ENCODE measurements at regions not wholly inside any gene's neighbourhood (a gene's known extent, or its start where the extent isn't known, plus 50 kb on each side); places are given as distances from the start of the nearest gene placed in this dataset.

- Mint-ChIP-seq H3K36me3 (ENCODE audit: low read depth) (peaks cover 4% of the 10 kb centered on the region; the same call in 1 of the 2 replicates), H3K4me3 (no peak overlapping the region), H3K27me3 (ENCODE audit: insufficient read depth) (peaks cover 3% of the 10 kb centered on the region; the same call in 1 of the 2 replicates), H3K4me1 (ENCODE audit: low read depth) (no peaks in the 10 kb centered on the region), H3K9me3 (peaks cover 47% of the 10 kb centered on the region), H3K27ac (no peak overlapping the region)
- no peak for DNase-seq
- TF ChIP-seq CTCF (IDR thresholded peaks at IDR 0.05): no peak
These were observed 280.6 kb downstream of the SMOC2 start for GRCh38 chr6:168721571-168721970.

GRCh38 chr6:168719901-168720300 is 278.9 kb downstream of the SMOC2 start:
- no peak overlapping the region for H3K4me3 Mint-ChIP-seq
- peaks cover 37% of the 10 kb centered on the region for H3K9me3 Mint-ChIP-seq
- H3K36me3 Mint-ChIP-seq (ENCODE audit: low read depth): peaks cover 4% of the 10 kb centered on the region; the same call in 1 of the 2 replicates
- H3K27ac Mint-ChIP-seq: no peak overlapping the region
- no peak for TF ChIP-seq CTCF (IDR thresholded peaks at IDR 0.05)
- peaks cover 3% of the 10 kb centered on the region; the same call in 1 of the 2 replicates for H3K27me3 Mint-ChIP-seq (ENCODE audit: insufficient read depth)
- no peak for DNase-seq
- no peaks in the 10 kb centered on the region for H3K4me1 Mint-ChIP-seq (ENCODE audit: low read depth)

GRCh38 chr6:168718821-168719475 is 278.0 kb downstream of the SMOC2 start:
- no peaks in the 10 kb centered on the region for H3K4me1 Mint-ChIP-seq (ENCODE audit: low read depth)
- DNase-seq: no peak
- H3K9me3 Mint-ChIP-seq: peaks cover 37% of the 10 kb centered on the region
- no peak overlapping the region for H3K4me3 Mint-ChIP-seq
- no peak for TF ChIP-seq CTCF (IDR thresholded peaks at IDR 0.05)
- H3K36me3 Mint-ChIP-seq (ENCODE audit: low read depth): peaks cover 4% of the 10 kb centered on the region; the same call in 1 of the 2 replicates
- no peak overlapping the region for H3K27ac Mint-ChIP-seq
- H3K27me3 Mint-ChIP-seq (ENCODE audit: insufficient read depth): peaks cover 3% of the 10 kb centered on the region; the same call in 1 of the 2 replicates

Data from HFFc6 (cell line).